Stimulated activated CD4-positive, alpha-beta T cell treated with anti-CD3 and anti-CD28 coated beads, Interleukin-2, amount 100 ng/mL, for 24 hours (primary cell): ENCODE measurements at regions not wholly inside any gene's neighbourhood (a gene's known extent, or its start where the extent isn't known, plus 50 kb on each side); places are given as distances from the start of the nearest gene placed in this dataset.

ENCODE experiments used
- DNase-seq, 2 donors: peaks; one replicate each; pipeline ENCODE4 v3.0.0-alpha.2; 2020

GRCh38 chr12:108043286-108043685 lies 85.8 kb upstream of the WSCD2 start:
- no peak for DNase-seq

- DNase-seq: no peak
These were observed 85.1 kb upstream of the WSCD2 start for GRCh38 chr12:108043750-108044533.

GRCh38 chr12:108046135-108046534 lies 83.0 kb upstream of the WSCD2 start:
- DNase-seq: no peak

- no peak for DNase-seq
These were observed 82.4 kb upstream of the WSCD2 start for GRCh38 chr12:108046650-108047049.

- DNase-seq: no peak
These were observed 82.0 kb upstream of the WSCD2 start for GRCh38 chr12:108047071-108047550.

GRCh38 chr12:108048686-108049085 lies 80.4 kb upstream of the WSCD2 start:
- DNase-seq: no peak

GRCh38 chr12:108050696-108051095 lies 78.4 kb upstream of the WSCD2 start:
- DNase-seq: no peak

GRCh38 chr12:108052260-108052659 lies 76.8 kb upstream of the WSCD2 start:
- no peak for DNase-seq

GRCh38 chr12:108053512-108053911 lies 75.6 kb upstream of the WSCD2 start:
- no peak for DNase-seq

GRCh38 chr12:108054496-108054895 lies 74.6 kb upstream of the WSCD2 start:
- DNase-seq: no peak

- no peak for DNase-seq
These were observed 73.9 kb upstream of the WSCD2 start for GRCh38 chr12:108055141-108055540.

GRCh38 chr12:108060067-108060466 lies 69.0 kb upstream of the WSCD2 start:
- no peak for DNase-seq

GRCh38 chr12:108060903-108061302 lies 68.2 kb upstream of the WSCD2 start:
- no peak for DNase-seq

- DNase-seq: no peak
These were observed 65.9 kb upstream of the WSCD2 start for GRCh38 chr12:108063192-108063591.

- DNase-seq: no peak
These were observed 64.0 kb upstream of the WSCD2 start for GRCh38 chr12:108065069-108065468.

- no peak for DNase-seq
These were observed 62.2 kb upstream of the WSCD2 start for GRCh38 chr12:108066583-108067577.

- DNase-seq: no peak
These were observed 59.4 kb upstream of the WSCD2 start for GRCh38 chr12:108069651-108070165.

- no peak for DNase-seq
These were observed 53.5 kb upstream of the WSCD2 start for GRCh38 chr12:108075561-108075960.

GRCh38 chr12:108076556-108076955 lies 52.5 kb upstream of the WSCD2 start:
- DNase-seq: no peak

- DNase-seq: no peak
These were observed 50.7 kb upstream of the WSCD2 start for GRCh38 chr12:108078428-108078827.
